Activated T-helper 17 cell treated with anti-CD3 and anti-CD28 coated beads, Interleukin-2, amount 50 U/mL, for 72 hours (primary cell): ENCODE measurements at regions not wholly inside any gene's neighbourhood (a gene's known extent, or its start where the extent isn't known, plus 50 kb on each side); places are given as distances from the start of the nearest gene placed in this dataset.
"Not testable (repeated sequence)": the region's sequence is repeated elsewhere in the genome, so short reads cannot be mapped to it uniquely, and the experiment has no call there.

Experiments used
- ATAC-seq: fragments of 150-1000 bp; cut with Tn5 transposase; replicated peaks from 2 replicates; pipeline ENCODE4 v1.10.0; 2021; ENCODE audit warnings: mild to moderate bottlenecking, moderate library complexity
- H3K27ac Mint-ChIP-seq: one replicate; pipeline ENCODE4 v1.8.0; 2022; ENCODE audit warnings: mixed read lengths
- H3K27me3 Mint-ChIP-seq: one replicate; pipeline ENCODE4 v1.8.0; 2022; ENCODE audit warnings: mixed read lengths
- H3K36me3 Mint-ChIP-seq: one replicate; pipeline ENCODE4 v1.8.0; 2022; ENCODE audit warnings: low read depth, mild to moderate bottlenecking, mixed read lengths
- H3K4me1 Mint-ChIP-seq: one replicate; pipeline ENCODE4 v1.8.0; 2022; ENCODE audit warnings: mixed read lengths
- H3K4me3 Mint-ChIP-seq: one replicate; pipeline ENCODE4 v1.8.0; 2022; ENCODE audit warnings: mild to moderate bottlenecking, mixed read lengths
- H3K9me3 Mint-ChIP-seq: one replicate; pipeline ENCODE4 v1.8.0; 2022; ENCODE audit warnings: mixed read lengths

GRCh38 chr1:232142403-232143314 is 487.3 kb downstream of the SIPA1L2 start:
- H3K36me3 Mint-ChIP-seq, result no peaks in the 10 kb centered on the region
- H3K27ac Mint-ChIP-seq, result no peak overlapping the region
- peaks cover 7% of the 10 kb centered on the region for H3K27me3 Mint-ChIP-seq
- H3K4me1 Mint-ChIP-seq, result no peaks in the 10 kb centered on the region
- H3K4me3 Mint-ChIP-seq, result no peak overlapping the region
- peaks cover 4% of the 10 kb centered on the region for H3K9me3 Mint-ChIP-seq
- no peak for ATAC-seq

GRCh38 chr1:232141167-232141448 is 488.8 kb downstream of the SIPA1L2 start:
- not testable (repeated sequence) for ATAC-seq, H3K4me3 Mint-ChIP-seq, H3K36me3 Mint-ChIP-seq, H3K9me3 Mint-ChIP-seq, H3K27me3 Mint-ChIP-seq, H3K4me1 Mint-ChIP-seq, H3K27ac Mint-ChIP-seq

GRCh38 chr1:232140419-232141166 is 489.3 kb downstream of the SIPA1L2 start:
- Mint-ChIP-seq H3K36me3 (no peaks in the 10 kb centered on the region), H3K27me3 (peaks cover 3% of the 10 kb centered on the region), H3K9me3 (peaks cover 4% of the 10 kb centered on the region), H3K4me1 (no peaks in the 10 kb centered on the region), H3K4me3 (no peak overlapping the region), H3K27ac (no peak overlapping the region)
- no peak for ATAC-seq

- peaks cover 3% of the 10 kb centered on the region for H3K27me3 Mint-ChIP-seq
- ATAC-seq, result no peak
- H3K4me1 Mint-ChIP-seq, result no peaks in the 10 kb centered on the region
- H3K27ac Mint-ChIP-seq, result no peak overlapping the region
- H3K4me3 Mint-ChIP-seq, result no peak overlapping the region
- H3K36me3 Mint-ChIP-seq, result no peaks in the 10 kb centered on the region
- peaks cover 4% of the 10 kb centered on the region for H3K9me3 Mint-ChIP-seq
Measured at GRCh38 chr1:232139444-232139843, 490.5 kb downstream of the SIPA1L2 start.

GRCh38 chr1:232138044-232138443 is 491.9 kb downstream of the SIPA1L2 start:
- Mint-ChIP-seq H3K4me1 (no peaks in the 10 kb centered on the region), H3K27ac (no peak overlapping the region), H3K9me3 (peaks cover 4% of the 10 kb centered on the region), H3K4me3 (no peak overlapping the region), H3K27me3 (peaks cover 3% of the 10 kb centered on the region), H3K36me3 (no peaks in the 10 kb centered on the region)
- ATAC-seq, result no peak

GRCh38 chr1:232137066-232137465 is 492.9 kb downstream of the SIPA1L2 start:
- Mint-ChIP-seq H3K36me3 (no peaks in the 10 kb centered on the region), H3K27me3 (peaks cover 3% of the 10 kb centered on the region), H3K4me3 (no peak overlapping the region), H3K27ac (no peak overlapping the region), H3K4me1 (no peaks in the 10 kb centered on the region), H3K9me3 (peaks cover 4% of the 10 kb centered on the region)
- no peak for ATAC-seq

GRCh38 chr1:232136136-232136535 is 493.8 kb downstream of the SIPA1L2 start:
- no peaks in the 10 kb centered on the region for H3K36me3 Mint-ChIP-seq

GRCh38 chr1:232134365-232134764 is 495.6 kb downstream of the SIPA1L2 start:
- ATAC-seq, result no peak
- no peaks in the 10 kb centered on the region for H3K36me3 Mint-ChIP-seq
- H3K4me3 Mint-ChIP-seq, result no peak overlapping the region
- no peak overlapping the region for H3K27ac Mint-ChIP-seq
- H3K4me1 Mint-ChIP-seq, result no peaks in the 10 kb centered on the region
- H3K9me3 Mint-ChIP-seq, result peaks cover 9% of the 10 kb centered on the region
- peaks cover 12% of the 10 kb centered on the region for H3K27me3 Mint-ChIP-seq

More at GRCh38 chr1:232136136-232136535, 493.8 kb downstream of the SIPA1L2 start:
- ATAC-seq, result no peak
- peaks cover 9% of the 10 kb centered on the region for H3K9me3 Mint-ChIP-seq
- H3K27me3 Mint-ChIP-seq, result peaks cover 9% of the 10 kb centered on the region
- no peak overlapping the region for H3K27ac Mint-ChIP-seq
- H3K4me3 Mint-ChIP-seq, result no peak overlapping the region
- H3K4me1 Mint-ChIP-seq, result no peaks in the 10 kb centered on the region

- peaks cover 14% of the 10 kb centered on the region for H3K27me3 Mint-ChIP-seq
Measured at GRCh38 chr1:232132572-232132971, 497.4 kb downstream of the SIPA1L2 start.

GRCh38 chr1:232131715-232132391 is 498.1 kb downstream of the SIPA1L2 start:
- Mint-ChIP-seq H3K36me3 (no peaks in the 10 kb centered on the region), H3K9me3 (peaks cover 9% of the 10 kb centered on the region), H3K27ac (no peak overlapping the region), H3K27me3 (peaks cover 17% of the 10 kb centered on the region), H3K4me3 (no peak overlapping the region), H3K4me1 (no peaks in the 10 kb centered on the region)
- ATAC-seq, result no peak

More at GRCh38 chr1:232132572-232132971, 497.4 kb downstream of the SIPA1L2 start:
- H3K9me3 Mint-ChIP-seq, result peaks cover 9% of the 10 kb centered on the region
- ATAC-seq, result no peak
- no peaks in the 10 kb centered on the region for H3K36me3 Mint-ChIP-seq
- no peak overlapping the region for H3K27ac Mint-ChIP-seq
- no peak overlapping the region for H3K4me3 Mint-ChIP-seq
- no peaks in the 10 kb centered on the region for H3K4me1 Mint-ChIP-seq

GRCh38 chr1:232130815-232131480 is 499.0 kb downstream of the SIPA1L2 start:
- H3K27me3 Mint-ChIP-seq, result peaks cover 17% of the 10 kb centered on the region
- no peaks in the 10 kb centered on the region for H3K36me3 Mint-ChIP-seq
- ATAC-seq, result no peak
- no peak overlapping the region for H3K27ac Mint-ChIP-seq
- peaks cover 9% of the 10 kb centered on the region for H3K9me3 Mint-ChIP-seq
- H3K4me3 Mint-ChIP-seq, result no peak overlapping the region
- no peaks in the 10 kb centered on the region for H3K4me1 Mint-ChIP-seq

GRCh38 chr1:232127190-232127589 is 500.6 kb downstream of the DISC1 start:
- Mint-ChIP-seq H3K4me3 (no peak overlapping the region), H3K36me3 (no peaks in the 10 kb centered on the region), H3K27ac (no peak overlapping the region), H3K4me1 (peaks cover 13% of the 10 kb centered on the region), H3K27me3 (peaks cover 17% of the 10 kb centered on the region), H3K9me3 (peaks cover 9% of the 10 kb centered on the region)
- peak; percentile 89 for ATAC-seq

GRCh38 chr1:232123775-232124659 is 497.4 kb downstream of the DISC1 start:
- Mint-ChIP-seq H3K27ac (no peak overlapping the region), H3K36me3 (no peaks in the 10 kb centered on the region), H3K27me3 (peaks cover 11% of the 10 kb centered on the region), H3K9me3 (peaks cover 3% of the 10 kb centered on the region), H3K4me1 (peaks cover 13% of the 10 kb centered on the region), H3K4me3 (no peak overlapping the region)
- peak; percentile 72 for ATAC-seq
